Type B pancreatic cell (in vitro differentiated cells): ENCODE measurements at regions not wholly inside any gene's neighbourhood (a gene's known extent, or its start where the extent isn't known, plus 50 kb on each side); places are given as distances from the start of the nearest gene placed in this dataset.

Experiments
- DNase-seq: peaks from one replicate; pipeline ENCODE4 v3.0.0; 2021; ENCODE audit warnings: mixed read lengths; ENCODE audit not compliant: unreplicated experiment; ENCODE audit errors: extremely low spot score
- H3K27ac Mint-ChIP-seq: 2 replicates; pipeline ENCODE4 v1.8.0; 2021; ENCODE audit warnings: mild to moderate bottlenecking, mixed read lengths
- H3K27me3 Mint-ChIP-seq: 2 replicates; pipeline ENCODE4 v1.8.0; 2021; ENCODE audit warnings: mixed read lengths
- H3K36me3 Mint-ChIP-seq: 2 replicates; pipeline ENCODE4 v1.8.0; 2021; ENCODE audit warnings: mixed read lengths
- H3K4me1 Mint-ChIP-seq: one replicate; pipeline ENCODE4 v1.8.0; 2021; ENCODE audit warnings: mixed read lengths; ENCODE audit not compliant: unreplicated experiment
- H3K4me3 Mint-ChIP-seq: 2 replicates; pipeline ENCODE4 v1.8.0; 2021; ENCODE audit warnings: mild to moderate bottlenecking, mixed read lengths
- H3K9me3 Mint-ChIP-seq: 2 replicates; pipeline ENCODE4 v1.8.0; 2021; ENCODE audit warnings: mixed read lengths
- CTCF ChIP-seq: fragments of 200-600 bp; sonication (generic); conservative IDR thresholded peaks from 2 replicates; pipeline ENCODE4 v1.5.0; 2021; ENCODE audit warnings: antibody characterized with exemption, mild to moderate bottlenecking

DNA sequence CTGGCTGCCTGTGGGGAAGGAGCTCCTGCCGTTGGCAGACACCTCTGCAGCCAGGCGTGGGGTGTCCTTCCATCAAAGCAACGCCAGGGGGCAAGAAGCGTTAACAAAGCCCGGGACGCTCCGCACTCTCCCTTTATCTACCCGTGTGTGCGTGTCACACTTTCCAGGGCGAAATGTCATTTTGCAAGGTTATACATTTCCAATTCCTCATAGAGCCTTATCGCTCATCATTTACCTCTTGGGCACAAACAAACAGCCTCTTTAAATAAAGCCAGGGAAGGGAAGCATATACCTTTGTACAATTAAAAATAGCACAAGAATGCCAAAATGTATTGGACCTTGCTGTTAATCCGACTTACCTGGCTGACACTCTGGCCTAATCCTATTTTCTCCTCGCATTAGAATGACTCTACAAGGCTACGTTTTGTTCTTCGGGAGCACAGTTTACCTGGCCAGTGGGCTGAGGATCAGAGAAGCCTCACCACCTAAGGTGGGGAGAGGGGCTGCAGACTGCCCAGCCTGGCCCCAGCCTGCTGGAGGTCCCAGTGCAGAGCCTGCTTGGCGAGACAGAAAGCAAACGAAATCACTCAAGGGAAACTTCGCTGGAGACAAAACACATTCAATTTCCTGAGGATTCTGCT lies 77.6 kb upstream of the EN2 start:
- DNase-seq, result no peak
- Mint-ChIP-seq H3K27ac (no peak overlapping the region), H3K4me1 (peaks cover 20% of the 10 kb centered on the region), H3K36me3 (no peaks in the 10 kb centered on the region), H3K27me3 (peaks cover 98% of the 10 kb centered on the region), H3K9me3 (no peaks in the 10 kb centered on the region), H3K4me3 (peak overlapping the region; percentile 56)
- peak; percentile 90 for TF ChIP-seq CTCF

GRCh38 chr7:155380976-155381851 lies 76.7 kb upstream of the EN2 start:
- Mint-ChIP-seq H3K4me3 (peak overlapping the region; percentile 39), H3K4me1 (peaks cover 17% of the 10 kb centered on the region)
- TF ChIP-seq CTCF, result no peak

GRCh38 chr7:155381852-155382801 lies 75.8 kb upstream of the EN2 start:
- no peak for DNase-seq
- H3K4me1 Mint-ChIP-seq, result peaks cover 17% of the 10 kb centered on the region
- no peaks in the 10 kb centered on the region for H3K36me3 Mint-ChIP-seq
- no peak overlapping the region for H3K27ac Mint-ChIP-seq
- H3K9me3 Mint-ChIP-seq, result no peaks in the 10 kb centered on the region
- no peak for TF ChIP-seq CTCF
- peak overlapping the region; percentile 84 for H3K4me3 Mint-ChIP-seq
- peaks cover 98% of the 10 kb centered on the region for H3K27me3 Mint-ChIP-seq

More at GRCh38 chr7:155380976-155381851, 76.7 kb upstream of the EN2 start:
- Mint-ChIP-seq H3K27me3 (peaks cover 98% of the 10 kb centered on the region), H3K9me3 (no peaks in the 10 kb centered on the region), H3K27ac (no peak overlapping the region), H3K36me3 (no peaks in the 10 kb centered on the region)
- no peak for DNase-seq

DNA sequence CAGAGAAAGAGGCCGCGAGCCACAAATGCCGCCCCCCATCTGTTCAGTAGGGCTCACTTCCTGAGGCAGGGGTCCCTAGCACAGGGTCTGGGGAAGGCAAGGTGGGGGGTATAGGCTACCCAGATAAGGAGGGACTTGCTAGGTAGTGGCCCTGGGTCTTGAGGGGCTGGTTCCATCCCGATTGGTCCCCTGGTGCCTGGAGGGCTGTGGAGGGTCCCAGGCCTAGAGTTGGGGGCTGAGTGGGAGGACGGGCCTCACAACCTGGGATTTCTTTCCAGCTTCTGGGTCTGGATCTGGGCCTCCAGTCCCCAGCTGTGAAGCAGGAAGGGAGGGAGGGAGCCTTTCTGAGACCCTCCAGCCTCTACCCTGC lies 75.1 kb upstream of the EN2 start:
- H3K9me3 Mint-ChIP-seq, result no peaks in the 10 kb centered on the region
- H3K27ac Mint-ChIP-seq, result no peak overlapping the region
- peak overlapping the region; percentile 20 for H3K4me3 Mint-ChIP-seq
- H3K4me1 Mint-ChIP-seq, result peaks cover 17% of the 10 kb centered on the region
- H3K36me3 Mint-ChIP-seq, result no peaks in the 10 kb centered on the region
- DNase-seq, result no peak
- H3K27me3 Mint-ChIP-seq, result peaks cover 98% of the 10 kb centered on the region
- no peak for TF ChIP-seq CTCF

DNA sequence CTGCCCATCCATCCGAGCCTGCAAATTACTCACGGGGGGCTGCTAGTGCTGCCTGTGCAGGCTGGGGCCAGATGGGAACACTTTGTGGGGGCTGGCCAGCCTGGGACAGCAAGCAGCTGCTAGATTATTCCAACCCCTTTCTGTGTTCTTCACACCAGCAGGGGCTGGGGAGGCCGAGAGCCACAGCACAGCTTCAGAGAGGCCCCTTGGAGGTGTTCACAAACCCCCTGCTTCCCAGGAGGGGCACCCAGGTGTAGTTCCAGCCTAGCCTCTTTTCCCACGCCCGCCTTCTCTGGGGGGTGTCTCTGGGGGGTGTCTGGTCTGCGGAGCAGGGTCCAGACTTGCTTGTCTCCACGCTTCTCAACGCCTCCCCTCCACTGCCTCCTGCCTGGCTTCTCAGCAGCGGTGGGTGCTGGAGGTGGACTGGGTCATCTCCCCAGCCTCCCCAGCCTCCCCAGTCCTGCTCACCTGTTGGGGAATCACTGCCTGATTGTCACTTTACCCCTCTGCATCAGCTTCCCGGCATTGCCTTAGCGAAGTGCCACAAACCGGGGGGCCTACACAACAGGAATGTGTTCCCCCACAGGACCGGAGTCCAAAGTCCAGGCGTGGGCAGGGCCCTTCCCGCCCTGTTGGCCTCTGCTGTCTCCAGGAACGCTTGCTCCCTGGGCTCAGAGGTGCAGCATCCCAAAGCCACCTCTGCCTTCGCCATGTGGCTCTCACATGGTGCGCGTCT lies 74.0 kb upstream of the EN2 start:
- no peak for TF ChIP-seq CTCF
- Mint-ChIP-seq H3K27ac (no peak overlapping the region), H3K27me3 (peaks cover 97% of the 10 kb centered on the region), H3K9me3 (no peaks in the 10 kb centered on the region), H3K36me3 (no peaks in the 10 kb centered on the region), H3K4me1 (peaks cover 17% of the 10 kb centered on the region), H3K4me3 (no peak overlapping the region)
- no peak for DNase-seq
